Gastroesophageal sphincter (tissue), 3 donors: ENCODE measurements at regions not wholly inside any gene's neighbourhood (a gene's known extent, or its start where the extent isn't known, plus 50 kb on each side); places are given as distances from the start of the nearest gene placed in this dataset.

Experiments
- POLR2A ChIP-seq, 2 donors: fragments of 450-650 bp; IDR thresholded peaks; one replicate each; pipeline ENCODE4 v1.6.1; 2017; ENCODE audit warnings: antibody characterized with exemption in 2 of 2, mild to moderate bottlenecking in 2 of 2, moderate library complexity in 1 of 2
- POLR2AphosphoS5 ChIP-seq: sonication (generic); formaldehyde crosslinking; IDR thresholded peaks from one replicate; pipeline ENCODE4 v1.6.1; 2017; ENCODE audit warnings: antibody characterized with exemption
- TF ChIP-seq, protein P1 (sequence below), 4 experiments: fragments of 200-600 bp in 2 of 4; fragments of 450-650 bp in 2 of 4; sonication (generic) in 1 of 4; IDR thresholded peaks; one replicate each; pipeline ENCODE4 v1.5.1; 2017 to 2019; ENCODE audit warnings: antibody characterized with exemption in 4 of 4, mild to moderate bottlenecking in 2 of 4, moderate library complexity in 2 of 4

DNA sequence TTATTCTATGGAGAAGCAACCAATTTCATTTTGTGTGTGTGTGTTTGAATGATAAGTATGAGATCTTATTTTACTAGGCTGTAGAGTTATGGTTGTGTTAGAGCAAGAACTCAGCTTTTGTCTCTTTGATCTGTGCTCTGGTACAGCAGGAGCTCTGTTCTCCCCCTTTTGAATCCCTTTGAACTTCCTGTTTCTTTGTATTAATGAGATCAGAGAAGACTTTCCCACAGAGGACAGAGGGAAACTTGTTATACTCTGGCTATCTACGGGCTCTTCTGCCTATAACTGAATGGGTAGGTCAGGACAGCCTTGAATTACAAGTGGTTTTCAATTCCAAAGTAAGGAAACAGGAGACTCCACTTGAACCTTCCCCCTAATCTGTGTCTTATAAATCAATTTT is 1015.0 kb upstream of the RAG2 start:
- TF ChIP-seq, protein P1, sequence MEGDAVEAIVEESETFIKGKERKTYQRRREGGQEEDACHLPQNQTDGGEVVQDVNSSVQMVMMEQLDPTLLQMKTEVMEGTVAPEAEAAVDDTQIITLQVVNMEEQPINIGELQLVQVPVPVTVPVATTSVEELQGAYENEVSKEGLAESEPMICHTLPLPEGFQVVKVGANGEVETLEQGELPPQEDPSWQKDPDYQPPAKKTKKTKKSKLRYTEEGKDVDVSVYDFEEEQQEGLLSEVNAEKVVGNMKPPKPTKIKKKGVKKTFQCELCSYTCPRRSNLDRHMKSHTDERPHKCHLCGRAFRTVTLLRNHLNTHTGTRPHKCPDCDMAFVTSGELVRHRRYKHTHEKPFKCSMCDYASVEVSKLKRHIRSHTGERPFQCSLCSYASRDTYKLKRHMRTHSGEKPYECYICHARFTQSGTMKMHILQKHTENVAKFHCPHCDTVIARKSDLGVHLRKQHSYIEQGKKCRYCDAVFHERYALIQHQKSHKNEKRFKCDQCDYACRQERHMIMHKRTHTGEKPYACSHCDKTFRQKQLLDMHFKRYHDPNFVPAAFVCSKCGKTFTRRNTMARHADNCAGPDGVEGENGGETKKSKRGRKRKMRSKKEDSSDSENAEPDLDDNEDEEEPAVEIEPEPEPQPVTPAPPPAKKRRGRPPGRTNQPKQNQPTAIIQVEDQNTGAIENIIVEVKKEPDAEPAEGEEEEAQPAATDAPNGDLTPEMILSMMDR (IDR thresholded peaks at IDR 0.05): no peak
- TF ChIP-seq POLR2AphosphoS5: no peak
- no peak for TF ChIP-seq POLR2A (IDR thresholded peaks at IDR 0.05)
